H9 (cell line): ENCODE measurements at regions not wholly inside any gene's neighbourhood (a gene's known extent, or its start where the extent isn't known, plus 50 kb on each side); places are given as distances from the start of the nearest gene placed in this dataset.
A peak's percentile ranks its signal among the peaks of the same experiment; 100 is the strongest.

ENCODE experiments used
- DNase-seq: peaks from one replicate; pipeline ENCODE4 v3.0.0-alpha.2; 2017
- H2AFZ ChIP-seq: one replicate; pipeline ENCODE4 v1.6.1; 2013; ENCODE audit warnings: mild to moderate bottlenecking, low read length, control low read depth, moderate library complexity
- H2AK5ac ChIP-seq: 2 replicates; pipeline ENCODE4 v1.6.1; 2013; ENCODE audit warnings: low read length, control low read depth, mixed read lengths; ENCODE audit not compliant: insufficient read length
- H2BK120ac ChIP-seq: one replicate; pipeline ENCODE4 v1.6.1; 2013; ENCODE audit warnings: low read depth, mild to moderate bottlenecking, low read length, control low read depth, inconsistent platforms; ENCODE audit not compliant: poor library complexity, severe bottlenecking
- H2BK12ac ChIP-seq: 2 replicates; pipeline ENCODE4 v1.6.1; 2013; ENCODE audit warnings: low read length, control low read depth, mixed read lengths, low read depth; ENCODE audit not compliant: insufficient read length
- H2BK15ac ChIP-seq: 2 replicates; pipeline ENCODE4 v1.6.1; 2013; ENCODE audit warnings: low read depth, low read length, control low read depth
- H2BK20ac ChIP-seq: one replicate; pipeline ENCODE4 v1.6.1; 2013; ENCODE audit warnings: low read depth, mild to moderate bottlenecking, low read length, control low read depth, inconsistent platforms; ENCODE audit not compliant: poor library complexity, severe bottlenecking
- H2BK5ac ChIP-seq: 2 replicates; pipeline ENCODE4 v1.6.1; 2013; ENCODE audit warnings: low read length, control low read depth, mixed read lengths; ENCODE audit not compliant: insufficient read length
- H3K14ac ChIP-seq: 2 replicates; pipeline ENCODE4 v1.6.1; 2013; ENCODE audit warnings: low read length, control low read depth; ENCODE audit not compliant: insufficient read depth
- H3K18ac ChIP-seq: 2 replicates; pipeline ENCODE4 v1.6.1; 2013; ENCODE audit warnings: low read depth, mild to moderate bottlenecking, mixed read lengths, low read length, control low read depth; ENCODE audit not compliant: insufficient read length
- H3K23ac ChIP-seq: 2 replicates; pipeline ENCODE4 v1.6.1; 2013; ENCODE audit warnings: low read length, control low read depth, mixed read lengths, low read depth; ENCODE audit not compliant: insufficient read length
- H3K23me2 ChIP-seq: 2 replicates; pipeline ENCODE4 v1.6.1; 2013; ENCODE audit warnings: low read depth, mild to moderate bottlenecking, mixed read lengths, low read length, control low read depth; ENCODE audit not compliant: insufficient read length, poor library complexity, severe bottlenecking
- H3K27ac ChIP-seq: 2 replicates; pipeline ENCODE4 v1.5.1; 2013; ENCODE audit warnings: low read length, control low read depth, mixed read lengths, low read depth; ENCODE audit not compliant: insufficient read length
- H3K27me3 ChIP-seq: 2 replicates; pipeline ENCODE4 v1.6.1; 2013; ENCODE audit warnings: low read length, control low read depth, inconsistent platforms; ENCODE audit not compliant: insufficient read depth
- H3K4ac ChIP-seq: 2 replicates; pipeline ENCODE4 v1.6.1; 2013; ENCODE audit warnings: low read depth, mild to moderate bottlenecking, control low read depth, inconsistent platforms, low read length, moderate library complexity
- H3K4me1 ChIP-seq: 2 replicates; pipeline ENCODE4 v1.6.1; 2013; ENCODE audit warnings: low read length, control low read depth, inconsistent platforms; ENCODE audit not compliant: insufficient read depth
- H3K4me2 ChIP-seq: 2 replicates; pipeline ENCODE4 v1.6.1; 2013; ENCODE audit warnings: low read length, control low read depth, mixed read lengths; ENCODE audit not compliant: insufficient read length, insufficient read depth
- H3K56ac ChIP-seq: 2 replicates; pipeline ENCODE4 v1.6.1; 2013; ENCODE audit warnings: low read depth, mild to moderate bottlenecking, mixed read lengths, low read length, control low read depth; ENCODE audit not compliant: insufficient read length
- H3K79me1 ChIP-seq: 2 replicates; pipeline ENCODE4 v1.6.1; 2013; ENCODE audit warnings: low read depth, mild to moderate bottlenecking, moderate library complexity, low read length, control low read depth, inconsistent platforms; ENCODE audit not compliant: insufficient read depth, poor library complexity, severe bottlenecking
- H3K79me2 ChIP-seq: 2 replicates; pipeline ENCODE4 v1.6.1; 2013; ENCODE audit warnings: low read length, control low read depth, inconsistent platforms; ENCODE audit not compliant: insufficient read depth
- H3K9ac ChIP-seq: 2 replicates; pipeline ENCODE4 v1.6.1; 2013; ENCODE audit warnings: low read length, control low read depth, mixed read lengths; ENCODE audit not compliant: insufficient read length; ENCODE audit errors: extremely low read depth
- H3K9me3 ChIP-seq: one replicate; pipeline ENCODE4 v1.6.1; 2013; ENCODE audit warnings: low read depth, low read length, inconsistent platforms; ENCODE audit not compliant: control insufficient read depth
- H3T11ph ChIP-seq: one replicate; pipeline ENCODE4 v1.6.1; 2013; ENCODE audit warnings: mild to moderate bottlenecking, low read length, control low read depth, inconsistent platforms
- H4K20me1 ChIP-seq: one replicate; pipeline ENCODE4 v1.6.1; 2013; ENCODE audit not compliant: control insufficient read depth, insufficient read length, insufficient read depth
- H4K5ac ChIP-seq: 2 replicates; pipeline ENCODE4 v1.6.1; 2013; ENCODE audit warnings: low read depth, mild to moderate bottlenecking, mixed read lengths, low read length, control low read depth; ENCODE audit not compliant: insufficient read length
- H4K8ac ChIP-seq: replicated peaks from 2 replicates; pipeline ENCODE4 v1.6.1; 2013; ENCODE audit warnings: low read length, control low read depth, mixed read lengths, low read depth; ENCODE audit not compliant: insufficient read length
- H4K91ac ChIP-seq: 2 replicates; pipeline ENCODE4 v1.6.1; 2013; ENCODE audit warnings: low read depth, mild to moderate bottlenecking, moderate library complexity, mixed read lengths, low read length, control low read depth; ENCODE audit not compliant: insufficient read length
- H3K27ac Mint-ChIP-seq, 3 experiments: 2 replicates in 2 of 3; 3 replicates in 1 of 3; pipeline ENCODE4 v1.8.0; 2020 to 2021; ENCODE audit warnings: mixed read lengths in 3 of 3, mild to moderate bottlenecking in 1 of 3, moderate library complexity in 1 of 3
- H3K27me3 Mint-ChIP-seq: 2 replicates; pipeline ENCODE4 v1.8.0; 2021; ENCODE audit warnings: low read depth, mild to moderate bottlenecking, moderate library complexity, mixed read lengths
- H3K36me3 Mint-ChIP-seq, 3 experiments: 2 replicates in 2 of 3; 3 replicates in 1 of 3; pipeline ENCODE4 v1.8.0; 2020 to 2021; ENCODE audit warnings: low read depth in 3 of 3, mixed read lengths in 3 of 3; ENCODE audit not compliant: insufficient read depth in 1 of 3
- H3K4me1 Mint-ChIP-seq, 2 experiments: 2 replicates each; pipeline ENCODE4 v1.8.0; 2020; ENCODE audit warnings: mixed read lengths in 2 of 2
- H3K4me3 Mint-ChIP-seq, 2 experiments: 2 replicates in 1 of 2; 3 replicates in 1 of 2; pipeline ENCODE4 v1.8.0; 2020 to 2021; ENCODE audit warnings: mild to moderate bottlenecking in 2 of 2, mixed read lengths in 2 of 2, moderate library complexity in 1 of 2
- H3K9me3 Mint-ChIP-seq, 2 experiments: 2 replicates in 1 of 2; 3 replicates in 1 of 2; pipeline ENCODE4 v1.8.0; 2020; ENCODE audit warnings: mild to moderate bottlenecking in 2 of 2, mixed read lengths in 2 of 2, moderate library complexity in 1 of 2
- WGBS: extraction: QIAGEN DNeasy Blood & Tissue Kit; methylation state at CpG from one replicate; pipeline ENCODE4 v1.1.7; 2013; ENCODE audit warnings: missing lambda C conversion rate, low lambda C conversion rate, mixed read lengths; ENCODE audit not compliant: insufficient read length; ENCODE audit errors: extremely low coverage; 5-methylcytosine and 5-hydroxymethylcytosine counted together
- TF ChIP-seq, protein P1 (sequence below): fragments of 200-600 bp; sonication (generic); conservative IDR thresholded peaks from 3 replicates; pipeline ENCODE4 v1.8.0; 2021; ENCODE audit warnings: antibody characterized with exemption, mild to moderate bottlenecking

- no peak overlapping the region for H3K18ac ChIP-seq
- no peak overlapping the region for H3K4me3 Mint-ChIP-seq
- no peak overlapping the region for H2BK20ac ChIP-seq
- H3K9me3 Mint-ChIP-seq, result peaks cover 9 to 13% of the 10 kb centered on the region in 2 experiments; a peak in 3 of 5 replicates
- H3K14ac ChIP-seq, result no peak overlapping the region
- no peak overlapping the region for H3K4me2 ChIP-seq
- TF ChIP-seq, protein P1, sequence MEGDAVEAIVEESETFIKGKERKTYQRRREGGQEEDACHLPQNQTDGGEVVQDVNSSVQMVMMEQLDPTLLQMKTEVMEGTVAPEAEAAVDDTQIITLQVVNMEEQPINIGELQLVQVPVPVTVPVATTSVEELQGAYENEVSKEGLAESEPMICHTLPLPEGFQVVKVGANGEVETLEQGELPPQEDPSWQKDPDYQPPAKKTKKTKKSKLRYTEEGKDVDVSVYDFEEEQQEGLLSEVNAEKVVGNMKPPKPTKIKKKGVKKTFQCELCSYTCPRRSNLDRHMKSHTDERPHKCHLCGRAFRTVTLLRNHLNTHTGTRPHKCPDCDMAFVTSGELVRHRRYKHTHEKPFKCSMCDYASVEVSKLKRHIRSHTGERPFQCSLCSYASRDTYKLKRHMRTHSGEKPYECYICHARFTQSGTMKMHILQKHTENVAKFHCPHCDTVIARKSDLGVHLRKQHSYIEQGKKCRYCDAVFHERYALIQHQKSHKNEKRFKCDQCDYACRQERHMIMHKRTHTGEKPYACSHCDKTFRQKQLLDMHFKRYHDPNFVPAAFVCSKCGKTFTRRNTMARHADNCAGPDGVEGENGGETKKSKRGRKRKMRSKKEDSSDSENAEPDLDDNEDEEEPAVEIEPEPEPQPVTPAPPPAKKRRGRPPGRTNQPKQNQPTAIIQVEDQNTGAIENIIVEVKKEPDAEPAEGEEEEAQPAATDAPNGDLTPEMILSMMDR, result no peak
- H4K5ac ChIP-seq, result no peak overlapping the region
- H3K4me1 ChIP-seq, result no peaks in the 10 kb centered on the region
- no peak overlapping the region for H3K9ac ChIP-seq
- no CpG with 5 or more reads among the region's 3 CpGs for WGBS
- H3K4me1 Mint-ChIP-seq, result peaks cover 0 to 2% of the 10 kb centered on the region in 2 experiments; a peak in 2 of 4 replicates
- no peak overlapping the region for H2BK15ac ChIP-seq
- H3K27ac ChIP-seq, result no peak overlapping the region
- no peaks in the 10 kb centered on the region for H3K79me2 ChIP-seq
- no peak overlapping the region for H4K8ac ChIP-seq
- no peak overlapping the region for H3K4ac ChIP-seq
- DNase-seq, result peak; percentile 7
- H3T11ph ChIP-seq, result no peak overlapping the region
- no peak overlapping the region for H2AK5ac ChIP-seq
- H2BK120ac ChIP-seq, result no peak overlapping the region
- no peak overlapping the region for H3K23ac ChIP-seq
- H2AFZ ChIP-seq, result no peak overlapping the region
- H3K27me3 Mint-ChIP-seq, result no peaks in the 10 kb centered on the region; the same call in none of the 2 replicates
- no peak overlapping the region for H4K91ac ChIP-seq
- H3K79me1 ChIP-seq, result no peaks in the 10 kb centered on the region
- no peak overlapping the region for H2BK5ac ChIP-seq
- H3K9me3 ChIP-seq, result no peaks in the 10 kb centered on the region
- H3K56ac ChIP-seq, result no peak overlapping the region
- peaks cover 0 to 10% (median 4%) of the 10 kb centered on the region in 3 experiments; a peak in 3 of 7 replicates for H3K36me3 Mint-ChIP-seq
- no peak overlapping the region for H2BK12ac ChIP-seq
- H3K23me2 ChIP-seq, result no peaks in the 10 kb centered on the region
- H3K27ac Mint-ChIP-seq, result no peak overlapping the region
- no peaks in the 10 kb centered on the region for H3K27me3 ChIP-seq
- no peaks in the 10 kb centered on the region for H4K20me1 ChIP-seq
Measured at GRCh38 chr20:24773751-24774201, 175.3 kb upstream of the CST7 start.
